Osteoblast (primary cell): ENCODE measurements at regions not wholly inside any gene's neighbourhood (a gene's known extent, or its start where the extent isn't known, plus 50 kb on each side); places are given as distances from the start of the nearest gene placed in this dataset.

Experiments
- DNase-seq: peaks from one replicate; pipeline ENCODE4 v3.0.0; 2011; ENCODE audit warnings: low spot score, mixed read lengths; ENCODE audit not compliant: insufficient read length; ENCODE audit errors: missing footprints
- H2AFZ ChIP-seq: 2 replicates; pipeline ENCODE4 v1.6.0; 2011; ENCODE audit warnings: mild to moderate bottlenecking, low read length
- H3K27ac ChIP-seq: 2 replicates; pipeline ENCODE4 v1.5.1; 2011; ENCODE audit warnings: mild to moderate bottlenecking, low read depth, low read length, moderate library complexity
- H3K27me3 ChIP-seq: 2 replicates; pipeline ENCODE4 v1.6.0; 2012; ENCODE audit warnings: mild to moderate bottlenecking, control low read depth, inconsistent platforms, low read length, moderate library complexity; ENCODE audit not compliant: insufficient read depth
- H3K36me3 ChIP-seq: 2 replicates; pipeline ENCODE4 v1.5.1; 2011; ENCODE audit warnings: mild to moderate bottlenecking, low read length, control low read depth, moderate library complexity; ENCODE audit not compliant: insufficient read depth
- H3K4me1 ChIP-seq: 2 replicates; pipeline ENCODE4 v1.5.1; 2011; ENCODE audit warnings: mild to moderate bottlenecking, low read length, control low read depth, moderate library complexity; ENCODE audit not compliant: insufficient read depth
- H3K4me2 ChIP-seq: 2 replicates; pipeline ENCODE4 v1.6.0; 2011; ENCODE audit warnings: mild to moderate bottlenecking, low read length; ENCODE audit not compliant: insufficient read depth
- H3K4me3 ChIP-seq: fragments of 200-600 bp; sonication (generic); 3 replicates; pipeline ENCODE4 v1.5.1; 2012; ENCODE audit warnings: mild to moderate bottlenecking, low read length, inconsistent platforms; ENCODE audit not compliant: insufficient read depth
- H3K79me2 ChIP-seq: 2 replicates; pipeline ENCODE4 v1.6.0; 2012; ENCODE audit warnings: mild to moderate bottlenecking, low read length, control low read depth, inconsistent platforms; ENCODE audit not compliant: insufficient read depth
- H3K9me3 ChIP-seq: 2 replicates; pipeline ENCODE4 v1.5.1; 2011; ENCODE audit warnings: low read depth, low read length, control low read depth
- H4K20me1 ChIP-seq: 2 replicates; pipeline ENCODE4 v1.6.0; 2012; ENCODE audit warnings: mild to moderate bottlenecking, low read length, control low read depth; ENCODE audit not compliant: insufficient read depth
- CTCF ChIP-seq: IDR thresholded peaks from 2 replicates; pipeline ENCODE4 v1.5.1; 2011; ENCODE audit warnings: mild to moderate bottlenecking, low read depth, low read length, moderate library complexity; ENCODE audit errors: extremely low read depth

GRCh38 chr5:141753143-141753970, 71.3 kb upstream of the ARAP3 start:
- no peaks in the 10 kb centered on the region for H3K9me3 ChIP-seq
- H4K20me1 ChIP-seq: no peaks in the 10 kb centered on the region
- H3K36me3 ChIP-seq: no peaks in the 10 kb centered on the region
- H3K27me3 ChIP-seq: peaks cover 46% of the 10 kb centered on the region
- H3K4me3 ChIP-seq: no peak overlapping the region
- no peak overlapping the region for H3K27ac ChIP-seq
- DNase-seq: no peak
- no peak overlapping the region for H2AFZ ChIP-seq
- no peaks in the 10 kb centered on the region for H3K79me2 ChIP-seq
- H3K4me1 ChIP-seq: no peaks in the 10 kb centered on the region
- no peak for TF ChIP-seq CTCF
- H3K4me2 ChIP-seq: no peak overlapping the region

GRCh38 chr5:141747152-141748141, 65.4 kb upstream of the ARAP3 start:
- no peak overlapping the region for H3K27ac ChIP-seq
- H3K4me3 ChIP-seq: no peak overlapping the region
- DNase-seq: peak; percentile 82

GRCh38 chr5:141746395-141746794, 64.4 kb upstream of the ARAP3 start:
- H3K4me3 ChIP-seq: no peak overlapping the region
- H3K4me1 ChIP-seq: no peaks in the 10 kb centered on the region
- no peak overlapping the region for H3K27ac ChIP-seq
- no peaks in the 10 kb centered on the region for H3K79me2 ChIP-seq
- no peaks in the 10 kb centered on the region for H3K36me3 ChIP-seq
- TF ChIP-seq CTCF: no peak
- no peaks in the 10 kb centered on the region for H4K20me1 ChIP-seq
- H2AFZ ChIP-seq: no peak overlapping the region
- no peak overlapping the region for H3K4me2 ChIP-seq
- DNase-seq: no peak
- peaks cover 7% of the 10 kb centered on the region for H3K27me3 ChIP-seq
- no peaks in the 10 kb centered on the region for H3K9me3 ChIP-seq

More at GRCh38 chr5:141747152-141748141, 65.4 kb upstream of the ARAP3 start:
- Histone ChIP-seq H3K36me3 (no peaks in the 10 kb centered on the region), H3K79me2 (no peaks in the 10 kb centered on the region), H3K4me2 (no peak overlapping the region), H2AFZ (no peak overlapping the region), H3K9me3 (no peaks in the 10 kb centered on the region), H3K27me3 (peaks cover 17% of the 10 kb centered on the region), H3K4me1 (no peaks in the 10 kb centered on the region), H4K20me1 (no peaks in the 10 kb centered on the region)
- TF ChIP-seq CTCF: no peak
